ENCODE measurements at regions not wholly inside any gene's neighbourhood (a gene's known extent, or its start where the extent isn't known, plus 50 kb on each side); places are given as distances from the start of the nearest gene placed in this dataset.

DNA sequence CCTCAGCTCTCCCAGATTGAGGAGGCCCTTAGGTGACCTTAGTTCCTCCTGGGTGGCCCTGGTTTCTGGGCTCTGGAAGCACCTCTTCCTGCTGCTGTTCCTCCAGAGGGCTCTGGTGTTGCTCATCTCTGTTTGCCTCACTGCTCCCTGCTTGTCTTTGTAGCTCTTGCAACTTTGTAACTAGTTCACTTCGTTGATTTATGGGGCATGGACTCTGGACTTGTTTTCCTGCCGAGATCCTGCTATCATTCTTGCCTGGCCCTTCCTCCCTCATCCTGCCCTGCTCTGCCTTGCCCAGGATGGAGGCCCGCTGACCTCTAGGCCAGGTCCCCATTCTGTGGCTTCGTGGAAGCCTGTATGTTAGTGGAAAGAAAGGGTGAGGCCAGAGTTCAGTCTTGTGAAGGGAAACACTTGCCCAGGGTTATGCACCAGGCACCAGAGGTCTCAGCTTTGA lies 169.3 kb downstream of the MACROH2A1 start (continued):
- TF ChIP-seq ZNF879 (CRISPR knock-in tag; IDR thresholded peaks at IDR 0.05) (no peak), MED1 (CRISPR knock-in tag; IDR thresholded peaks at IDR 0.05) (peak; percentile 67), CHCHD3 (CRISPR knock-in tag; IDR thresholded peaks at IDR 0.05) (no peak), ZNF263 (CRISPR knock-in tag; IDR thresholded peaks at IDR 0.05) (no peak), ZNF549 (CRISPR knock-in tag; IDR thresholded peaks at IDR 0.05) (no peak), MTA1 (CRISPR knock-in tag; IDR thresholded peaks at IDR 0.05; ENCODE audit: borderline replicate concordance) (no peak), GTF3A (CRISPR knock-in tag; conservative IDR thresholded peaks at IDR 0.05) (no peak), CREM (IDR thresholded peaks at IDR 0.05) (peak; percentile 37; the same call in 1 of the 2 replicates), CREM (CRISPR knock-in tag; IDR thresholded peaks at IDR 0.05) (no peak), ZSCAN29 (CRISPR knock-in tag; conservative IDR thresholded peaks at IDR 0.05) (no peak), TEAD3 (CRISPR knock-in tag; optimal IDR thresholded peaks at IDR 0.05; ENCODE audit: borderline replicate concordance) (peak; percentile 60), HOXA7 (CRISPR knock-in tag; IDR thresholded peaks at IDR 0.05) (no peak), RARA (CRISPR knock-in tag; IDR thresholded peaks at IDR 0.05) (peak; percentile 79), PHF20 (CRISPR knock-in tag; IDR thresholded peaks at IDR 0.05) (no peak), RFXANK (CRISPR knock-in tag; IDR thresholded peaks at IDR 0.05) (no peak), TARDBP (CRISPR knock-in tag; IDR thresholded peaks at IDR 0.05) (no peak), TRIM24 (CRISPR knock-in tag; IDR thresholded peaks at IDR 0.05) (no peak), NR2C2 (CRISPR knock-in tag; IDR thresholded peaks at IDR 0.05; ENCODE audit: borderline replicate concordance) (no peak), SAP130 (CRISPR knock-in tag; IDR thresholded peaks at IDR 0.05; ENCODE audit: low read depth) (peak; percentile 49), POLR2AphosphoS2 (IDR thresholded peaks at IDR 0.05; ENCODE audit: low read depth, low read length) (no peak), MATR3 (CRISPR knock-in tag; IDR thresholded peaks at IDR 0.05) (no peak), ZNF607 (CRISPR knock-in tag; IDR thresholded peaks at IDR 0.05; ENCODE audit: borderline replicate concordance) (no peak), NFE2 (CRISPR knock-in tag; IDR thresholded peaks at IDR 0.05) (no peak)
- TF ChIP-seq, protein P1, sequence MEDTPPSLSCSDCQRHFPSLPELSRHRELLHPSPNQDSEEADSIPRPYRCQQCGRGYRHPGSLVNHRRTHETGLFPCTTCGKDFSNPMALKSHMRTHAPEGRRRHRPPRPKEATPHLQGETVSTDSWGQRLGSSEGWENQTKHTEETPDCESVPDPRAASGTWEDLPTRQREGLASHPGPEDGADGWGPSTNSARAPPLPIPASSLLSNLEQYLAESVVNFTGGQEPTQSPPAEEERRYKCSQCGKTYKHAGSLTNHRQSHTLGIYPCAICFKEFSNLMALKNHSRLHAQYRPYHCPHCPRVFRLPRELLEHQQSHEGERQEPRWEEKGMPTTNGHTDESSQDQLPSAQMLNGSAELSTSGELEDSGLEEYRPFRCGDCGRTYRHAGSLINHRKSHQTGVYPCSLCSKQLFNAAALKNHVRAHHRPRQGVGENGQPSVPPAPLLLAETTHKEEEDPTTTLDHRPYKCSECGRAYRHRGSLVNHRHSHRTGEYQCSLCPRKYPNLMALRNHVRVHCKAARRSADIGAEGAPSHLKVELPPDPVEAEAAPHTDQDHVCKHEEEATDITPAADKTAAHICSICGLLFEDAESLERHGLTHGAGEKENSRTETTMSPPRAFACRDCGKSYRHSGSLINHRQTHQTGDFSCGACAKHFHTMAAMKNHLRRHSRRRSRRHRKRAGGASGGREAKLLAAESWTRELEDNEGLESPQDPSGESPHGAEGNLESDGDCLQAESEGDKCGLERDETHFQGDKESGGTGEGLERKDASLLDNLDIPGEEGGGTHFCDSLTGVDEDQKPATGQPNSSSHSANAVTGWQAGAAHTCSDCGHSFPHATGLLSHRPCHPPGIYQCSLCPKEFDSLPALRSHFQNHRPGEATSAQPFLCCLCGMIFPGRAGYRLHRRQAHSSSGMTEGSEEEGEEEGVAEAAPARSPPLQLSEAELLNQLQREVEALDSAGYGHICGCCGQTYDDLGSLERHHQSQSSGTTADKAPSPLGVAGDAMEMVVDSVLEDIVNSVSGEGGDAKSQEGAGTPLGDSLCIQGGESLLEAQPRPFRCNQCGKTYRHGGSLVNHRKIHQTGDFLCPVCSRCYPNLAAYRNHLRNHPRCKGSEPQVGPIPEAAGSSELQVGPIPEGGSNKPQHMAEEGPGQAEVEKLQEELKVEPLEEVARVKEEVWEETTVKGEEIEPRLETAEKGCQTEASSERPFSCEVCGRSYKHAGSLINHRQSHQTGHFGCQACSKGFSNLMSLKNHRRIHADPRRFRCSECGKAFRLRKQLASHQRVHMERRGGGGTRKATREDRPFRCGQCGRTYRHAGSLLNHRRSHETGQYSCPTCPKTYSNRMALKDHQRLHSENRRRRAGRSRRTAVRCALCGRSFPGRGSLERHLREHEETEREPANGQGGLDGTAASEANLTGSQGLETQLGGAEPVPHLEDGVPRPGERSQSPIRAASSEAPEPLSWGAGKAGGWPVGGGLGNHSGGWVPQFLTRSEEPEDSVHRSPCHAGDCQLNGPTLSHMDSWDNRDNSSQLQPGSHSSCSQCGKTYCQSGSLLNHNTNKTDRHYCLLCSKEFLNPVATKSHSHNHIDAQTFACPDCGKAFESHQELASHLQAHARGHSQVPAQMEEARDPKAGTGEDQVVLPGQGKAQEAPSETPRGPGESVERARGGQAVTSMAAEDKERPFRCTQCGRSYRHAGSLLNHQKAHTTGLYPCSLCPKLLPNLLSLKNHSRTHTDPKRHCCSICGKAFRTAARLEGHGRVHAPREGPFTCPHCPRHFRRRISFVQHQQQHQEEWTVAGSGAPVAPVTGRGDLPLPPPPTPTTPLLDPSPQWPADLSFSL (CRISPR knock-in tag; IDR thresholded peaks at IDR 0.05), result no peak
- TF ChIP-seq, protein P2, sequence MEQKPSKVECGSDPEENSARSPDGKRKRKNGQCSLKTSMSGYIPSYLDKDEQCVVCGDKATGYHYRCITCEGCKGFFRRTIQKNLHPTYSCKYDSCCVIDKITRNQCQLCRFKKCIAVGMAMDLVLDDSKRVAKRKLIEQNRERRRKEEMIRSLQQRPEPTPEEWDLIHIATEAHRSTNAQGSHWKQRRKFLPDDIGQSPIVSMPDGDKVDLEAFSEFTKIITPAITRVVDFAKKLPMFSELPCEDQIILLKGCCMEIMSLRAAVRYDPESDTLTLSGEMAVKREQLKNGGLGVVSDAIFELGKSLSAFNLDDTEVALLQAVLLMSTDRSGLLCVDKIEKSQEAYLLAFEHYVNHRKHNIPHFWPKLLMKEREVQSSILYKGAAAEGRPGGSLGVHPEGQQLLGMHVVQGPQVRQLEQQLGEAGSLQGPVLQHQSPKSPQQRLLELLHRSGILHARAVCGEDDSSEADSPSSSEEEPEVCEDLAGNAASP (CRISPR knock-in tag; IDR thresholded peaks at IDR 0.05; ENCODE audit: borderline replicate concordance), result no peak

All from HepG2 (cell line).